MM.1S (cell line): ENCODE measurements at regions not wholly inside any gene's neighbourhood (a gene's known extent, or its start where the extent isn't known, plus 50 kb on each side); places are given as distances from the start of the nearest gene placed in this dataset.

Source experiments
- DNase-seq: peaks from one replicate; pipeline ENCODE4 v3.0.0-alpha.2; 2015
- H2AFZ ChIP-seq: fragments of 300-600 bp; sonication (generic); 2 replicates; pipeline ENCODE4 v1.6.0; 2016; ENCODE audit warnings: antibody characterized with exemption, low read length
- H3F3A ChIP-seq: fragments of 300-600 bp; sonication (generic); 2 replicates; pipeline ENCODE4 v1.6.1; 2016; ENCODE audit warnings: mild to moderate bottlenecking, antibody characterized with exemption, low read length, moderate library complexity, mixed read lengths; ENCODE audit not compliant: insufficient read depth
- H3K27ac ChIP-seq: fragments of 300-600 bp; sonication (generic); 2 replicates; pipeline ENCODE4 v1.5.1; 2016; ENCODE audit warnings: mild to moderate bottlenecking, low read length
- H3K27me3 ChIP-seq: fragments of 300-600 bp; sonication (generic); replicated peaks from 2 replicates; pipeline ENCODE4 v1.6.0; 2016; ENCODE audit warnings: low read length; ENCODE audit not compliant: insufficient read depth
- H3K36me3 ChIP-seq: fragments of 300-600 bp; sonication (generic); replicated peaks from 2 replicates; pipeline ENCODE4 v1.6.1; 2016; ENCODE audit warnings: mild to moderate bottlenecking, low read length, mixed read lengths; ENCODE audit not compliant: insufficient read depth
- H3K4me1 ChIP-seq: fragments of 300-600 bp; sonication (generic); 2 replicates; pipeline ENCODE4 v1.6.1; 2016; ENCODE audit warnings: low read length, mixed read lengths
- H3K4me2 ChIP-seq: fragments of 300-600 bp; sonication (generic); 2 replicates; pipeline ENCODE4 v1.6.0; 2016; ENCODE audit warnings: low read depth, low read length
- H3K4me3 ChIP-seq: fragments of 300-600 bp; sonication (generic); 2 replicates; pipeline ENCODE4 v1.5.1; 2016; ENCODE audit warnings: low read length, mixed read lengths
- H3K79me2 ChIP-seq: fragments of 300-600 bp; sonication (generic); 2 replicates; pipeline ENCODE4 v1.6.1; 2016; ENCODE audit warnings: mixed run types, low read length, mixed read lengths
- H3K9ac ChIP-seq: fragments of 300-600 bp; sonication (generic); 2 replicates; pipeline ENCODE4 v1.6.1; 2016; ENCODE audit warnings: low read length, mixed read lengths
- H3K9me2 ChIP-seq: fragments of 300-600 bp; sonication (generic); replicated peaks from 2 replicates; pipeline ENCODE4 v1.6.1; 2016; ENCODE audit warnings: mild to moderate bottlenecking, low read length, mixed read lengths; ENCODE audit not compliant: insufficient read depth
- H3K9me3 ChIP-seq: fragments of 300-600 bp; sonication (generic); replicated peaks from 2 replicates; pipeline ENCODE4 v1.6.1; 2016; ENCODE audit warnings: mild to moderate bottlenecking, low read length, mixed read lengths; ENCODE audit not compliant: insufficient read depth
- H4K20me1 ChIP-seq: fragments of 300-600 bp; sonication (generic); 2 replicates; pipeline ENCODE4 v1.6.1; 2016; ENCODE audit warnings: mild to moderate bottlenecking, low read length, moderate library complexity, mixed read lengths; ENCODE audit not compliant: insufficient read depth
- CTCF ChIP-seq: fragments of 300-600 bp; sonication (generic); IDR thresholded peaks from 2 replicates; pipeline ENCODE4 v1.5.1; 2016; ENCODE audit warnings: antibody characterized with exemption, low read length, mixed read lengths
- EZH2 ChIP-seq: fragments of 300-600 bp; sonication (generic); optimal IDR thresholded peaks from 2 replicates; pipeline ENCODE3; 2017; ENCODE audit warnings: low read depth, mild to moderate bottlenecking, antibody characterized with exemption, low read length, mixed read lengths
- EZH2phosphoT487 ChIP-seq: fragments of 300-600 bp; sonication (generic); IDR thresholded peaks from 2 replicates; pipeline ENCODE4 v1.6.1; 2018; ENCODE audit warnings: antibody characterized with exemption, low read length

- Histone ChIP-seq H3K4me1 (peaks cover 18% of the 10 kb centered on the region), H3K36me3 (no peaks in the 10 kb centered on the region), H4K20me1 (peaks cover 3% of the 10 kb centered on the region; the same call in 1 of the 2 replicates), H2AFZ (no peak overlapping the region), H3K4me2 (peak overlapping the region; percentile 46; the same call in 1 of the 2 replicates), H3K9me2 (no peaks in the 10 kb centered on the region), H3K9ac (no peak overlapping the region), H3K27me3 (peaks cover 90% of the 10 kb centered on the region), H3K27ac (no peak overlapping the region), H3K9me3 (no peaks in the 10 kb centered on the region), H3K79me2 (no peaks in the 10 kb centered on the region), H3F3A (peaks cover 6% of the 10 kb centered on the region; the same call in 1 of the 2 replicates), H3K4me3 (no peak overlapping the region)
- TF ChIP-seq EZH2phosphoT487 (no peak), CTCF (no peak), EZH2 (no peak)
- no peak for DNase-seq
Measured at GRCh38 chr6:2542101-2542857, 208.4 kb downstream of the MYLK4 start.

- Histone ChIP-seq H2AFZ (no peak overlapping the region), H3K27ac (no peak overlapping the region), H3K4me2 (no peak overlapping the region), H3K4me3 (no peak overlapping the region), H3K4me1 (no peaks in the 10 kb centered on the region), H3K36me3 (no peaks in the 10 kb centered on the region), H3K27me3 (peaks cover 73% of the 10 kb centered on the region), H3K79me2 (no peaks in the 10 kb centered on the region), H3K9me3 (no peaks in the 10 kb centered on the region), H3F3A (no peaks in the 10 kb centered on the region), H3K9me2 (no peaks in the 10 kb centered on the region), H3K9ac (no peak overlapping the region), H4K20me1 (no peaks in the 10 kb centered on the region)
- TF ChIP-seq EZH2 = no peak
- TF ChIP-seq EZH2phosphoT487 = no peak
- no peak for TF ChIP-seq CTCF
- no peak for DNase-seq
Measured at GRCh38 chr6:2536451-2536850, 214.3 kb downstream of the MYLK4 start.

GRCh38 chr6:2535506-2535905, 215.2 kb downstream of the MYLK4 start:
- H3K9me3 ChIP-seq = no peaks in the 10 kb centered on the region
- no peak overlapping the region for H3K9ac ChIP-seq
- no peaks in the 10 kb centered on the region for H3K9me2 ChIP-seq
- TF ChIP-seq CTCF = no peak
- no peak for TF ChIP-seq EZH2phosphoT487
- TF ChIP-seq EZH2 = no peak
- no peak for DNase-seq
- no peaks in the 10 kb centered on the region for H3K4me1 ChIP-seq
- no peaks in the 10 kb centered on the region for H3K36me3 ChIP-seq
- no peak overlapping the region for H3K4me3 ChIP-seq
- H2AFZ ChIP-seq = no peak overlapping the region
- no peak overlapping the region for H3K27ac ChIP-seq
- no peak overlapping the region for H3K4me2 ChIP-seq
- no peaks in the 10 kb centered on the region for H4K20me1 ChIP-seq
- no peaks in the 10 kb centered on the region for H3F3A ChIP-seq
- peaks cover 63% of the 10 kb centered on the region for H3K27me3 ChIP-seq
- no peaks in the 10 kb centered on the region for H3K79me2 ChIP-seq
